K562 (cell line): ENCODE measurements at regions not wholly inside any gene's neighbourhood (a gene's known extent, or its start where the extent isn't known, plus 50 kb on each side); places are given as distances from the start of the nearest gene placed in this dataset.

Experiments used
- ATAC-seq: fragments of 200-7000 bp; cut with Tn5 transposase; 3 replicates; pipeline ENCODE4 v1.9.1; 2020; ENCODE audit warnings: moderate library complexity
- BruUV-seq: library from RNA; stranded (reverse); fragments of 400-500 nt; replicated peaks from 2 replicates; lab custom pipeline; 2021; lab: Mats Ljungman, UMichigan
- CTCF ChIA-PET: fragments of 300-600 bp; formaldehyde crosslinking; extraction: SDS; loops from one replicate; lab custom pipeline; 2021; ENCODE audit warnings: low intra/inter-chr PET ratio; lab: Yijun Ruan, JAX
- POLR2A ChIA-PET: fragments of 300-600, 350-650 bp; sonication (Branson Sonifier 250); formaldehyde crosslinking; extraction: SDS; loops from one replicate; lab custom pipeline; 2021; ENCODE audit warnings: antibody characterized with exemption, inconsistent platforms; lab: Yijun Ruan, JAX
- DNase-seq, 4 experiments: peaks; one replicate each; pipeline versions ENCODE4 v3.0.0 to v3.0.0-alpha.2; 2011 to 2018; ENCODE audit warnings: low spot score in 3 of 4, mixed read lengths in 3 of 4; ENCODE audit errors: extremely low read depth in 1 of 4
- FAIRE-seq: peaks from 2 replicates; lab custom pipeline; 2011; peaks lifted over from hg19 to GRCh38; lab: Jason Lieb, UNC
- H2AFZ ChIP-seq: 2 replicates; pipeline ENCODE4 v1.6.0; 2011; ENCODE audit warnings: low read depth, low read length, control low read depth, inconsistent platforms
- H3K27ac ChIP-seq: fragments of 200-600 bp; 3 replicates; pipeline ENCODE4 v1.8.0; 2011; ENCODE audit warnings: low read depth, mild to moderate bottlenecking, control low read depth, inconsistent platforms, low read length, moderate library complexity, mixed read lengths; ENCODE audit errors: extremely low read depth
- H3K27me3 ChIP-seq, 2 experiments: fragments of 300-600 bp in 1 of 2; 2 replicates in 1 of 2; 3 replicates in 1 of 2; pipeline versions ENCODE4 v1.6.0 to v1.8.0; 2011; ENCODE audit warnings: inconsistent platforms in 2 of 2, low read length in 2 of 2, mild to moderate bottlenecking in 1 of 2, mixed read lengths in 1 of 2, moderate library complexity in 1 of 2; ENCODE audit not compliant: control insufficient read depth in 2 of 2, insufficient read depth in 2 of 2
- H3K36me3 ChIP-seq: fragments of 300-600 bp; 3 replicates; pipeline ENCODE4 v1.8.0; 2011; ENCODE audit warnings: mild to moderate bottlenecking, low read length, inconsistent platforms; ENCODE audit not compliant: control insufficient read depth, insufficient read depth
- H3K4me1 ChIP-seq, 2 experiments: fragments of 200-600 bp in 1 of 2; replicated peaks in 1 of 2; 2 replicates in 1 of 2; 3 replicates in 1 of 2; pipeline versions ENCODE4 v1.5.1 to v1.8.0; 2011; ENCODE audit warnings: inconsistent platforms in 2 of 2, low read length in 2 of 2, mild to moderate bottlenecking in 1 of 2, mixed read lengths in 1 of 2, moderate library complexity in 1 of 2; ENCODE audit not compliant: control insufficient read depth in 2 of 2, insufficient read depth in 2 of 2
- H3K4me2 ChIP-seq: 2 replicates; pipeline ENCODE4 v1.6.1; 2011; ENCODE audit warnings: low read length, control low read depth, inconsistent platforms, mixed read lengths; ENCODE audit not compliant: insufficient read depth
- H3K4me3 ChIP-seq: fragments of 200-600 bp; sonication (generic), shearing (Covaris generic); 2 replicates; pipeline ENCODE4 v1.5.1; 2016; ENCODE audit warnings: control low read depth, inconsistent platforms
- H3K79me2 ChIP-seq: fragments of 200-600 bp; 3 replicates; pipeline ENCODE4 v1.8.0; 2011; ENCODE audit warnings: low read length, inconsistent platforms; ENCODE audit not compliant: control insufficient read depth, insufficient read depth
- H3K9ac ChIP-seq, 2 experiments: 2 replicates each; pipeline versions ENCODE4 v1.6.0 to v1.6.1; 2011; ENCODE audit warnings: low read depth in 2 of 2, low read length in 2 of 2, control low read depth in 1 of 2, inconsistent platforms in 1 of 2, mild to moderate bottlenecking in 1 of 2, mixed read lengths in 1 of 2; ENCODE audit not compliant: insufficient read depth in 1 of 2
- H3K9me1 ChIP-seq: one replicate; pipeline ENCODE4 v1.6.0; 2011; ENCODE audit warnings: inconsistent platforms, mild to moderate bottlenecking, low read length, moderate library complexity; ENCODE audit not compliant: control insufficient read depth, insufficient read depth
- H3K9me3 ChIP-seq: replicated peaks from 2 replicates; pipeline ENCODE4 v1.5.1; 2011; ENCODE audit warnings: low read depth, low read length, inconsistent platforms; ENCODE audit not compliant: control insufficient read depth, insufficient read depth
- H4K20me1 ChIP-seq: replicated peaks from 2 replicates; pipeline ENCODE4 v1.6.1; 2011; ENCODE audit warnings: low read length, inconsistent platforms, mixed read lengths; ENCODE audit not compliant: control insufficient read depth, insufficient read depth
- ARNT ChIP-seq, 2 experiments: fragments of 450-650 bp; IDR thresholded peaks; 2 replicates each; pipeline ENCODE4 v1.6.1; 2016; ENCODE audit warnings: mild to moderate bottlenecking in 1 of 2
- C11orf30 ChIP-seq: fragments of 450-650 bp; IDR thresholded peaks from 2 replicates; pipeline ENCODE4 v1.6.1; 2016; ENCODE audit warnings: low read depth, mild to moderate bottlenecking
- CLOCK ChIP-seq: fragments of 250-450 bp; sonication (Bioruptor Pico); IDR thresholded peaks from 2 replicates; pipeline ENCODE4 v1.4.0; 2020; ENCODE audit warnings: mild to moderate bottlenecking, moderate library complexity, borderline replicate concordance
- CTCF ChIP-seq, 3 experiments: IDR thresholded peaks in 2 of 3; conservative IDR thresholded peaks in 1 of 3; 2 replicates each; pipeline ENCODE4 v1.5.1; 2011 to 2012; ENCODE audit warnings: low read length in 3 of 3, mild to moderate bottlenecking in 3 of 3, control low read depth in 2 of 3, improper control_type of control experiment in 1 of 3, inconsistent platforms in 1 of 3, low read depth in 1 of 3, mixed read lengths in 1 of 3, moderate library complexity in 1 of 3; ENCODE audit not compliant: insufficient read depth in 2 of 3
- FOXO4 ChIP-seq: fragments of 450-650 bp; formaldehyde crosslinking; IDR thresholded peaks from 2 replicates; pipeline ENCODE4 v1.4.0; 2020; ENCODE audit warnings: mild to moderate bottlenecking, moderate library complexity
- HSF4 ChIP-seq: fragments of 250-450 bp; sonication (Bioruptor Pico); IDR thresholded peaks from 2 replicates; pipeline ENCODE4 v2.1.2; 2022; ENCODE audit warnings: mild to moderate bottlenecking, moderate library complexity, borderline replicate concordance
- PHF8 ChIP-seq: fragments of 200-600 bp; sonication (generic); IDR thresholded peaks from 2 replicates; pipeline ENCODE4 v1.6.1; 2012; ENCODE audit warnings: mixed run types, mild to moderate bottlenecking, inconsistent platforms, low read length, moderate library complexity, borderline replicate concordance
- PTTG1 ChIP-seq: fragments of 450-650 bp; IDR thresholded peaks from 2 replicates; pipeline ENCODE4 v1.6.1; 2016; ENCODE audit warnings: low read depth, mild to moderate bottlenecking, missing genetic modification characterization, missing compliant biosample characterization
- ZSCAN32 ChIP-seq: fragments of 450-650 bp; formaldehyde crosslinking; IDR thresholded peaks from 2 replicates; pipeline ENCODE4 v1.4.0; 2020; ENCODE audit warnings: mild to moderate bottlenecking, moderate library complexity
- WGBS: fragments of 100-300 bp; shearing (Covaris generic); methylation state at CpG from one replicate; pipeline ENCODE4 v1.1.6; 2016; ENCODE audit warnings: low coverage, mixed read lengths; ENCODE audit not compliant: insufficient coverage; ENCODE audit errors: missing lambda C conversion rate; 5-methylcytosine and 5-hydroxymethylcytosine counted together
- in situ Hi-C: fragments of 300-500 bp; cut with MboI; formaldehyde crosslinking; loops from 4 replicates; pipeline ENCODE4 v1.15.0; 2018; ENCODE audit warnings: inconsistent platforms, mixed read lengths
- intact Hi-C: fragments of 100-400 bp; cut with micrococcal nuclease; formaldehyde crosslinking; loops from 2 replicates; pipeline ENCODE4 v1.14.2; 2022

- TF ChIP-seq FOXO4 (CRISPR knock-in tag) (no peak), ARNT (IDR thresholded peaks at IDR 0.05) (no peak), PTTG1 (tag) (no peak), C11orf30 (0 out of 2 replicates have a peak, but pooled peaks have one; percentile 45), HSF4 (CRISPR knock-in tag) (no peak), ZSCAN32 (0 out of 2 replicates have a peak, but pooled peaks have one; percentile 45)
These were observed 106.7 kb upstream of the OSMR start (continued) for GRCh38 chr5:38739011-38739704.

GRCh38 chr5:38739705-38740045, 106.1 kb upstream of the OSMR start:
- no TSS peak for BruUV-seq
- no peak for DNase-seq
- Histone ChIP-seq H4K20me1 (no peaks in the 10 kb centered on the region), H3K27ac (no peak overlapping the region), H3K79me2 (no peaks in the 10 kb centered on the region), H3K4me3 (no peak overlapping the region), H3K9ac (no peak overlapping the region), H3K9me3 (no peaks in the 10 kb centered on the region), H3K4me1 (no peaks in the 10 kb centered on the region; a peak in 1 of 5 replicates), H3K36me3 (no peaks in the 10 kb centered on the region), H3K4me2 (no peak overlapping the region), H2AFZ (no peak overlapping the region), H3K27me3 (no peaks in the 10 kb centered on the region), H3K9me1 (no peaks in the 10 kb centered on the region)
- ChIA-PET CTCF (no interaction called here), POLR2A (no interaction called here)
- in situ Hi-C loops (no loop called here), intact Hi-C loops (loop anchor here (5.0 kb wide), 1 partner anchor 68 kb away; no protein-coding TSS in a partner anchor)
- WGBS: 15% methylated on average over 1 of the region's 1 CpG
- ATAC-seq: no peak
- TF ChIP-seq PHF8 (no peak), CLOCK (no peak), CTCF (IDR thresholded peaks at IDR 0.05 in 2 of 3, conservative IDR thresholded peaks at IDR 0.05 in 1 of 3; ENCODE audit: insufficient read depth in 2 of 3, low read depth in 1 of 3, low read length in 3 of 3) (no peak)
- FAIRE-seq: no peak
